NCI-H1436 (cell line): ENCODE measurements at regions not wholly inside any gene's neighbourhood (a gene's known extent, or its start where the extent isn't known, plus 50 kb on each side); places are given as distances from the start of the nearest gene placed in this dataset.

ENCODE experiments used
- DNase-seq: peaks from one replicate; lab custom pipeline; 2025; lab: John Stamatoyannopoulos, UW

GRCh38 chr5:54743581-54743980 is 226.0 kb downstream of the SNX18 start:
- DNase-seq: no peak

- no peak for DNase-seq
These were observed 224.9 kb downstream of the SNX18 start for GRCh38 chr5:54742417-54742891.

GRCh38 chr5:54741711-54742110 is 224.2 kb downstream of the SNX18 start:
- no peak for DNase-seq

GRCh38 chr5:54740141-54740540 is 222.6 kb downstream of the SNX18 start:
- no peak for DNase-seq

GRCh38 chr5:54739371-54739770 is 221.8 kb downstream of the SNX18 start:
- no peak for DNase-seq

- DNase-seq: no peak
These were observed 221.4 kb downstream of the SNX18 start for GRCh38 chr5:54738973-54739367.

GRCh38 chr5:54738118-54738972 is 220.8 kb downstream of the SNX18 start:
- no peak for DNase-seq

- DNase-seq: no peak
These were observed 218.6 kb downstream of the SNX18 start for GRCh38 chr5:54736003-54736797.

- DNase-seq: no peak
These were observed 215.5 kb downstream of the SNX18 start for GRCh38 chr5:54733101-54733500.

GRCh38 chr5:54732108-54732507 is 214.5 kb downstream of the SNX18 start:
- no peak for DNase-seq

- DNase-seq: no peak
These were observed 211.0 kb downstream of the SNX18 start for GRCh38 chr5:54728588-54728915.

GRCh38 chr5:54727874-54728587 is 210.5 kb downstream of the SNX18 start:
- DNase-seq: no peak

GRCh38 chr5:54725391-54726280 is 208.1 kb downstream of the SNX18 start:
- DNase-seq: no peak

- DNase-seq: no peak
These were observed 205.4 kb downstream of the SNX18 start for GRCh38 chr5:54722846-54723433.

- DNase-seq: no peak
These were observed 204.5 kb downstream of the SNX18 start for GRCh38 chr5:54721951-54722654.

- DNase-seq: no peak
These were observed 203.6 kb downstream of the SNX18 start for GRCh38 chr5:54721116-54721515.

- no peak for DNase-seq
These were observed 202.8 kb downstream of the SNX18 start for GRCh38 chr5:54720341-54720740.

GRCh38 chr5:54719384-54720283 is 202.1 kb downstream of the SNX18 start:
- no peak for DNase-seq

GRCh38 chr5:54718656-54719055 is 201.1 kb downstream of the SNX18 start:
- DNase-seq: no peak
